ENCODE measurements at regions not wholly inside any gene's neighbourhood (a gene's known extent, or its start where the extent isn't known, plus 50 kb on each side); places are given as distances from the start of the nearest gene placed in this dataset.
A peak's percentile ranks its signal among the peaks of the same experiment; 100 is the strongest.

DNA sequence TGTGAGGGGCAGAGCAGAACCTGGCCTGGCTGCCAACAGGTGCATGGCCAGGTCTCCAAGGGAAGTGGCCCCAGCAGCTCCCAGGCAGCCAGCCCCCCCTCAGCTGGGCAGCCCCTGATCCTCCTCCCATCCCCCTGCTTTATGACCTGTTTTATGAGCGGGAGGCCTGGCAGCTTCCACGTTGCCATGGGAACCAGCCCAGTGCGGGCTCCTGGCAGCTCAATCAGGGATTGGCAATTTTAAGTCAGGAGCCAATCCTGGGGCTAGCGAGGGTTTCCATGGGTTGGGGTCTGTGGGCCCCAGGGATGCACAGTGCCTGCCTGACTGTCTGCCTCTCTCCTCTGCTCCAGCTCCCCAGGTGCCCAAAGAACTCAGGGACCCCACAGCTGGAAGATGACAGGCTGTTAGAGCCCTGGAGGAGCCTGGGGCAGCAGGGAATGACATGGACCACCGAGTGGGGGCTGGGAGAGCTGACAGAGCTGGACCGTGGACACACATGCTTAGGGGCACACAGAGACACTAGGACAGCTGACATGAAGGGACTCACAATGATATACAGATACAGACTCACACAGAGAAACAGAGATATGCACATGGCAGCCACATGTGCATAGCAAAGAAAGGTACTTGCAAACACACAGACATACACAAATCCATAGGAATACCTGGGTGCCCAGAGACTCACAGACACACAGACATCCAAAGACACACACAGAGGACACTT lies 56.5 kb upstream of the SIRPA start:
- no TSS peak for BruUV-seq (replicated peaks)
- Histone ChIP-seq H3K4me1 (peaks cover 10% of the 10 kb centered on the region), H3K4me3 (ENCODE audit: low read depth, low read length) (no peak overlapping the region), H3K27me3 (replicated peaks; ENCODE audit: control insufficient read depth, insufficient read depth, low read length) (no peaks in the 10 kb centered on the region), H3K9me3 (0 out of 2 replicates have a peak, but pooled peaks cover 3% of the 10 kb centered on the region), H3K36me3 (ENCODE audit: control insufficient read depth, insufficient read depth, low read length) (no peaks in the 10 kb centered on the region)
- Mint-ChIP-seq H3K4me1 (ENCODE audit: low read depth, unreplicated experiment) (peaks cover 24% of the 10 kb centered on the region), H3K27me3 (ENCODE audit: insufficient read depth, unreplicated experiment) (no peaks in the 10 kb centered on the region), H3K9me3 (ENCODE audit: unreplicated experiment) (peaks cover 17% of the 10 kb centered on the region), H3K4me3 (ENCODE audit: unreplicated experiment) (no peak overlapping the region), H3K36me3 (ENCODE audit: insufficient read depth, unreplicated experiment) (no peaks in the 10 kb centered on the region), H3K27ac (ENCODE audit: unreplicated experiment) (peak overlapping the region; percentile 84)
- CTCF ChIA-PET = interaction anchor here (0.7 kb wide), 1 partner anchor 38 kb away, joined by 6 read pairs; no protein-coding TSS in a partner anchor
- intact Hi-C loops (cut with micrococcal nuclease; ENCODE audit: unreplicated experiment) = no loop called here
- TF ChIP-seq, protein P1, sequence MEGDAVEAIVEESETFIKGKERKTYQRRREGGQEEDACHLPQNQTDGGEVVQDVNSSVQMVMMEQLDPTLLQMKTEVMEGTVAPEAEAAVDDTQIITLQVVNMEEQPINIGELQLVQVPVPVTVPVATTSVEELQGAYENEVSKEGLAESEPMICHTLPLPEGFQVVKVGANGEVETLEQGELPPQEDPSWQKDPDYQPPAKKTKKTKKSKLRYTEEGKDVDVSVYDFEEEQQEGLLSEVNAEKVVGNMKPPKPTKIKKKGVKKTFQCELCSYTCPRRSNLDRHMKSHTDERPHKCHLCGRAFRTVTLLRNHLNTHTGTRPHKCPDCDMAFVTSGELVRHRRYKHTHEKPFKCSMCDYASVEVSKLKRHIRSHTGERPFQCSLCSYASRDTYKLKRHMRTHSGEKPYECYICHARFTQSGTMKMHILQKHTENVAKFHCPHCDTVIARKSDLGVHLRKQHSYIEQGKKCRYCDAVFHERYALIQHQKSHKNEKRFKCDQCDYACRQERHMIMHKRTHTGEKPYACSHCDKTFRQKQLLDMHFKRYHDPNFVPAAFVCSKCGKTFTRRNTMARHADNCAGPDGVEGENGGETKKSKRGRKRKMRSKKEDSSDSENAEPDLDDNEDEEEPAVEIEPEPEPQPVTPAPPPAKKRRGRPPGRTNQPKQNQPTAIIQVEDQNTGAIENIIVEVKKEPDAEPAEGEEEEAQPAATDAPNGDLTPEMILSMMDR (IDR thresholded peaks at IDR 0.05; ENCODE audit: insufficient read depth in 1 of 2, low read depth in 1 of 2, low read length in 1 of 2, severe bottlenecking in 1 of 2, unreplicated experiment in 1 of 2) = no peak
- POLR2A ChIA-PET = no interaction called here
- no peak for DNase-seq

GRCh38 chr20:1835186-1836035 lies 59.8 kb upstream of the SIRPA start:
- ChIA-PET POLR2A (no interaction called here), CTCF (no interaction called here)
- TF ChIP-seq, protein P1 (IDR thresholded peaks at IDR 0.05; ENCODE audit: insufficient read depth in 1 of 2, low read depth in 1 of 2, low read length in 1 of 2, severe bottlenecking in 1 of 2, unreplicated experiment in 1 of 2) = no peak
- Mint-ChIP-seq H3K4me1 (ENCODE audit: low read depth, unreplicated experiment) (peaks cover 19% of the 10 kb centered on the region), H3K9me3 (ENCODE audit: unreplicated experiment) (peaks cover 15% of the 10 kb centered on the region), H3K27me3 (ENCODE audit: insufficient read depth, unreplicated experiment) (no peaks in the 10 kb centered on the region), H3K36me3 (ENCODE audit: insufficient read depth, unreplicated experiment) (no peaks in the 10 kb centered on the region), H3K27ac (ENCODE audit: unreplicated experiment) (no peak overlapping the region), H3K4me3 (ENCODE audit: unreplicated experiment) (no peak overlapping the region)
- no peaks in the 10 kb centered on the region for H3K36me3 ChIP-seq (ENCODE audit: control insufficient read depth, insufficient read depth, low read length)
- no peak overlapping the region for H3K4me3 ChIP-seq (ENCODE audit: low read depth, low read length)
- peaks cover 4% of the 10 kb centered on the region; the same call in 1 of the 2 replicates for H3K4me1 ChIP-seq
- H3K9me3 ChIP-seq = 0 out of 2 replicates have a peak, but pooled peaks cover 3% of the 10 kb centered on the region
- no TSS peak for BruUV-seq (replicated peaks)
- DNase-seq = peak in 1 of 2 experiments; percentile 50
- intact Hi-C loops (cut with micrococcal nuclease; ENCODE audit: unreplicated experiment) = no loop called here
- H3K27me3 ChIP-seq (replicated peaks; ENCODE audit: control insufficient read depth, insufficient read depth, low read length) = no peaks in the 10 kb centered on the region
